GM12865 (cell line): ENCODE measurements at regions not wholly inside any gene's neighbourhood (a gene's known extent, or its start where the extent isn't known, plus 50 kb on each side); places are given as distances from the start of the nearest gene placed in this dataset.
"Not testable (repeated sequence)": the region's sequence is repeated elsewhere in the genome, so short reads cannot be mapped to it uniquely, and the experiment has no call there.

Experiments
- DNase-seq: peaks from one replicate; pipeline ENCODE4 v3.0.0; 2010; ENCODE audit warnings: low read depth
- H3K4me3 ChIP-seq: 2 replicates; pipeline ENCODE4 v1.5.1; 2011; ENCODE audit warnings: mild to moderate bottlenecking, low read depth, low read length, control low read depth
- TF ChIP-seq, protein P1 (sequence below): IDR thresholded peaks from 2 replicates; pipeline ENCODE4 v1.5.1; 2011; ENCODE audit warnings: low read length, control low read depth, low read depth, inconsistent platforms; ENCODE audit not compliant: insufficient read depth; ENCODE audit errors: missing control alignments

- no peak overlapping the region for H3K4me3 ChIP-seq
- TF ChIP-seq, protein P1, sequence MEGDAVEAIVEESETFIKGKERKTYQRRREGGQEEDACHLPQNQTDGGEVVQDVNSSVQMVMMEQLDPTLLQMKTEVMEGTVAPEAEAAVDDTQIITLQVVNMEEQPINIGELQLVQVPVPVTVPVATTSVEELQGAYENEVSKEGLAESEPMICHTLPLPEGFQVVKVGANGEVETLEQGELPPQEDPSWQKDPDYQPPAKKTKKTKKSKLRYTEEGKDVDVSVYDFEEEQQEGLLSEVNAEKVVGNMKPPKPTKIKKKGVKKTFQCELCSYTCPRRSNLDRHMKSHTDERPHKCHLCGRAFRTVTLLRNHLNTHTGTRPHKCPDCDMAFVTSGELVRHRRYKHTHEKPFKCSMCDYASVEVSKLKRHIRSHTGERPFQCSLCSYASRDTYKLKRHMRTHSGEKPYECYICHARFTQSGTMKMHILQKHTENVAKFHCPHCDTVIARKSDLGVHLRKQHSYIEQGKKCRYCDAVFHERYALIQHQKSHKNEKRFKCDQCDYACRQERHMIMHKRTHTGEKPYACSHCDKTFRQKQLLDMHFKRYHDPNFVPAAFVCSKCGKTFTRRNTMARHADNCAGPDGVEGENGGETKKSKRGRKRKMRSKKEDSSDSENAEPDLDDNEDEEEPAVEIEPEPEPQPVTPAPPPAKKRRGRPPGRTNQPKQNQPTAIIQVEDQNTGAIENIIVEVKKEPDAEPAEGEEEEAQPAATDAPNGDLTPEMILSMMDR: no peak
- no peak for DNase-seq
Observed at GRCh38 chr4:159029481-159029880, 73.4 kb upstream of the RAPGEF2 start.

DNA sequence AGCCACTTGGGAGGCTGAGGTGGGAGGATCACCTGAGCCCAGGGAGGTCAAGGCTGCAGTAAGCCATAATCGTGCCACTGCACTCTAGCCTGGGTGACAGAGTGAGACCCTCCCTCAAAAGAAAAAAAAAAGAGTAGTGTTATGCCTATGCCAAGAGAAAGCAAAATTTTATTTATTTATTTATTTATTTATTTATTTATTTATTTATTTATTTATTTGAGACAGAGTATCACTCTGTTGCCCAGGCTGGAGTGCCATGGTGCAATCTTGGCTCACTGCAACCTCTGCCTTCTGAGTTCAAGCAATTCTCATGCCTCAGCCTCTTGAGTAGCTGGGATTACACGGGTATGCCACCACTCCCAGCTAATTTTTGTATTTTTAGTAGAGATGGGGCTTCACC lies 72.6 kb upstream of the RAPGEF2 start:
- not testable (repeated sequence) for DNase-seq

GRCh38 chr4:159035570-159035969 lies 67.3 kb upstream of the RAPGEF2 start:
- TF ChIP-seq, protein P1: no peak
- no peak overlapping the region for H3K4me3 ChIP-seq
- peak; percentile 51 for DNase-seq

More for the DNA sequence above, 72.6 kb upstream of the RAPGEF2 start:
- H3K4me3 ChIP-seq: not testable (repeated sequence)

DNA sequence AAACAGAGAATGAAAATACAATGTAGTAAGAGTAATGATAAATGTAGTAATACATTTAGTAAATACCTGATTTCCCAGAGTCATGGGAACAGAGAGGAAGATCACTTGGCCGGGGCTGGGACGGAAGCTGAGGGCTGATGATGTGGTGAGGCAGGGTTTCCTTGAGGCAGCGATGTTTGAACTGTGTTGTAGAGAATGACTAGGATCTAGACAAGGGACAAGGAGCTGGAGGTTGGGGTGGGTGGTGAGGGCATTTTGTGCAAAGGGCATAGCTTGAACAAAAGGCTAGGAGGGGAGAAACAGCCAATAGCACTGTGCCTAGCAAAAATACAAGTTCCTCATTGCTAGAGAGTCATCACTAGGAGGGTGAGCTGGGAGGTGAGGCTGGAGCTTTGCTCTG lies 64.3 kb upstream of the RAPGEF2 start:
- DNase-seq: no peak
- TF ChIP-seq, protein P1: no peak
- no peak overlapping the region for H3K4me3 ChIP-seq

- TF ChIP-seq, protein P1: no peak
- H3K4me3 ChIP-seq: no peak overlapping the region
- DNase-seq: no peak
Observed at GRCh38 chr4:159041054-159042034, 61.5 kb upstream of the RAPGEF2 start.

- TF ChIP-seq, protein P1: no peak
- H3K4me3 ChIP-seq: no peak overlapping the region
- DNase-seq: peak; percentile 25
Observed at GRCh38 chr4:159042097-159042605, 60.7 kb upstream of the RAPGEF2 start.

DNA sequence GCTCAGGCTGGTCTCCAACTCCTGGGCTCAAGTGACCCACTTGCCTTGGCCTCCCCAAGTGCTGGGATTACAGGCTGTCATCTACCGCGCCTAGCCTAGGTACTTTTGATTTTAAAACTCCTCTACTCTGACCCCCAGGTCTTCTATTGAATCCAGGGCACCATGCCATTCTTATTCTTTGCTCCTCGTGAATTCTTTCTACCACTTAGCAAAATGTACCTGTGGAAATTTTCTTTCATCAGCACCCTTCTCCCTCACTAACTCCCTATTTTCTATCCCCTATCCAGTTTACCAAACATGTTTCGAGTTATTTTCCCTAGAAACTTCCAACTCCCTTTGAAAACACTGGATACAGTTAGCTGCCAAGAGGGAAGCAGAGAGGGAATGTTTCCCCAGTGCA lies 60.0 kb upstream of the RAPGEF2 start:
- TF ChIP-seq, protein P1: no peak
- H3K4me3 ChIP-seq: no peak overlapping the region
- no peak for DNase-seq
